ENCODE measurements at regions not wholly inside any gene's neighbourhood (a gene's known extent, or its start where the extent isn't known, plus 50 kb on each side); places are given as distances from the start of the nearest gene placed in this dataset.
"Not testable (repeated sequence)": the region's sequence is repeated elsewhere in the genome, so short reads cannot be mapped to it uniquely, and the experiment has no call there.

DNA sequence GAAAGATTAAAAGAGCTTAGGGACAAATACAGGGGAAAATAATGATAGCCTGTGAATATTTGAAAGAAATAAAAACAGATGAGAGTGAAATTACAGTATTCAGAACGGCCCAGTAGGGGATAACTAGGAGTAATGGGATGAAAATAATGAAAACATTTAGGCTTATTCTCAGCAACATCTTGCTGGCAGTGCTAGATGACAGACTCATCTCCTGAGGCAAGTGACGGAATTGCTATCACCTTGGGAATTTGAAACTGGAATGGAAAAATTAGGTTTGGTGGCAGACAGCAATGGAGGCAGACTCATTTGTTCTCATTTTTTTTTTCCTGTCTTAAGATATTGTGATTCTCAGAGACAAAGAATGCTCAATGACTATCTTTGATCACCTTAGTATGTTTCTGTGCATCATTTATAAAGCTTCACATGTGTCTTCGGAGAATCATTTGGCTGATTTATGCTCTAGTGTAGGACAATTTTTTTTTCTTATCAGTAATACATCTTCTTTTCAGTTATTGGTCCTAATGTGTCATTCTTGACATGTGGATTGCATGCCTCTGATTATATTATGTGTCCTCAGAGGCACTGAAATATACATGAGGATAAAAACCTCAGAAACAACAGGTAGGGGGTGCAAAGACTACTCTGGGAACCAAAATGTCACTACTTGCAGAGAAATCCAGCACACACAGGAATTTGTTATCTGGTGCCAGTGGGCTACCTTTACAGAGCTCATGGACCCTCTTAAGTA lies 711.7 kb downstream of the EDEM1 start:
- DNase-seq = no peak
- Histone ChIP-seq H3K27ac (no peak overlapping the region), H3K9me3 (no peaks in the 10 kb centered on the region), H3K27me3 (no peaks in the 10 kb centered on the region), H3K4me1 (no peaks in the 10 kb centered on the region), H3K36me3 (no peaks in the 10 kb centered on the region), H3K4me3 (no peak overlapping the region)
- TF ChIP-seq, protein P1, sequence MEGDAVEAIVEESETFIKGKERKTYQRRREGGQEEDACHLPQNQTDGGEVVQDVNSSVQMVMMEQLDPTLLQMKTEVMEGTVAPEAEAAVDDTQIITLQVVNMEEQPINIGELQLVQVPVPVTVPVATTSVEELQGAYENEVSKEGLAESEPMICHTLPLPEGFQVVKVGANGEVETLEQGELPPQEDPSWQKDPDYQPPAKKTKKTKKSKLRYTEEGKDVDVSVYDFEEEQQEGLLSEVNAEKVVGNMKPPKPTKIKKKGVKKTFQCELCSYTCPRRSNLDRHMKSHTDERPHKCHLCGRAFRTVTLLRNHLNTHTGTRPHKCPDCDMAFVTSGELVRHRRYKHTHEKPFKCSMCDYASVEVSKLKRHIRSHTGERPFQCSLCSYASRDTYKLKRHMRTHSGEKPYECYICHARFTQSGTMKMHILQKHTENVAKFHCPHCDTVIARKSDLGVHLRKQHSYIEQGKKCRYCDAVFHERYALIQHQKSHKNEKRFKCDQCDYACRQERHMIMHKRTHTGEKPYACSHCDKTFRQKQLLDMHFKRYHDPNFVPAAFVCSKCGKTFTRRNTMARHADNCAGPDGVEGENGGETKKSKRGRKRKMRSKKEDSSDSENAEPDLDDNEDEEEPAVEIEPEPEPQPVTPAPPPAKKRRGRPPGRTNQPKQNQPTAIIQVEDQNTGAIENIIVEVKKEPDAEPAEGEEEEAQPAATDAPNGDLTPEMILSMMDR (IDR thresholded peaks at IDR 0.05) = no peak
- no peak for TF ChIP-seq POLR2A (IDR thresholded peaks at IDR 0.05)
- intact Hi-C loops (cut with DNase I; ENCODE audit: low total_unique reads) = no loop called here

DNA sequence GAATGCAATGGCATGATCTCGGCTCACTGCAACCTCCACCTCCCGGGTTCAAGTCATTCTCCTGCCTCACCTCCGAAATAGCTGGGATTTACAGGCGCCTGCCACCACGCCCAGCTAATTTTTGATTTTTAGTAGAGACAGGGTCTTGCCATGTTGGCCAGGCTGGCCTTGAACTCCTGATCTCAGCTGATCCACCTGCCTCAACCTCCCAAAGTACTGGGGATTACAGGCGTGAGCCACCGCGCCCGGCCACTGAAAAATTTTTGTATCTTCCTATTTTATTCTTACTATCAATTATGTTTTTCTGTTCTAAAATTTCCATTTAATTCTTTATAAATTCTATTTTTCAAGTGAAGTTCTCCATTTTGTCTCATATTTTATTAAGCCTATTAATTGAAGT lies 730.4 kb downstream of the EDEM1 start:
- TF ChIP-seq, protein P1 (IDR thresholded peaks at IDR 0.05) = no peak
- TF ChIP-seq POLR2A (IDR thresholded peaks at IDR 0.05) = no peak
- intact Hi-C loops (cut with DNase I; ENCODE audit: low total_unique reads) = no loop called here
- Histone ChIP-seq H3K27me3 (no peaks in the 10 kb centered on the region), H3K36me3 (no peaks in the 10 kb centered on the region), H3K4me1 (no peaks in the 10 kb centered on the region), H3K27ac (no peak overlapping the region), H3K4me3 (no peak overlapping the region), H3K9me3 (no peaks in the 10 kb centered on the region)
- DNase-seq = no peak

DNA sequence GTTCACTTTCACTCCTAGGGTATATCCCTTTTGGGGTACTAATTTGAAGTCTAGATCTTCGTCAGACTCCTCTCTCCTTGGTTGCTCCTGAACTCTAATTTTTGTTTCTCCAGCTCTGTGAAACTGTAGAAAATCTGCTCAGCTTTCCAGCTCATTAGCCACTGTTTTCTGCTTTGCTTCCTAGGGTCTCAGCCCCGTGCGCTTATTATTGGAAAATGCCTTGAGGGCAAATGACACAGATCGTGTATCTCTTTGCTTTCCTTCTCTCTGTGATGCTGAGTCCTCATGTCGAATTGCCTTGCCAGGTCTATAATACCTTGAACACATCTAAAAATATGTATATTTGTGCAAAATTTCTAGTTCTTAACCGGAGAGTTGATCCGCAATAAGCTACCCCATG lies 731.1 kb downstream of the EDEM1 start:
- Histone ChIP-seq H3K36me3 (no peaks in the 10 kb centered on the region), H3K27me3 (no peaks in the 10 kb centered on the region), H3K4me3 (no peak overlapping the region), H3K27ac (no peak overlapping the region), H3K4me1 (no peaks in the 10 kb centered on the region), H3K9me3 (no peaks in the 10 kb centered on the region)
- TF ChIP-seq, protein P1 (IDR thresholded peaks at IDR 0.05) = no peak
- TF ChIP-seq POLR2A (IDR thresholded peaks at IDR 0.05) = no peak
- no peak for DNase-seq
- intact Hi-C loops (cut with DNase I; ENCODE audit: low total_unique reads) = no loop called here

DNA sequence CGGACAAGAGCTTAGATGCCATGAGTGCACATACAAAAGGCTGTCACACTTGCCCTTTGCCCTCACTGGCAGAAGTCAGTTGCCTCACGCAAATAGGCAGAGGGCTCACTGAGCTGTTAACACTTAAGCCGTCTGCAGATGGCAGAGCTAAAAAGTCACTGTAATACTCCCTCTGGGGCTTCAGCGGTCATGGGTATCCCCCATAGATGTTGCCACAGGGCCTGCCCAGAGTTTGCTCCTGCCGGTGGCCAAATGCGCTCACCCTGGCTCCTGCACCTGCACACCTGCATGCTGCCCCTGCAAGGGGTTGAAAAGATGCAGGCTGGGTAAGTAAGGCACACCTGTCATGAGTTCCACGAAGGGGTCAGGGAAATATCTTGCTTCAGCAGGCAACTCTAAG lies 741.5 kb downstream of the EDEM1 start:
- H3K36me3 ChIP-seq = no peaks in the 10 kb centered on the region
- intact Hi-C loops (cut with DNase I; ENCODE audit: low total_unique reads) = no loop called here
- TF ChIP-seq POLR2A (IDR thresholded peaks at IDR 0.05) = no peak
- TF ChIP-seq, protein P1 (IDR thresholded peaks at IDR 0.05) = no peak
- H3K27ac ChIP-seq = no peak overlapping the region
- no peaks in the 10 kb centered on the region for H3K4me1 ChIP-seq
- no peak for DNase-seq
- H3K4me3 ChIP-seq = no peak overlapping the region
- H3K9me3 ChIP-seq = no peaks in the 10 kb centered on the region
- H3K27me3 ChIP-seq = no peaks in the 10 kb centered on the region

DNA sequence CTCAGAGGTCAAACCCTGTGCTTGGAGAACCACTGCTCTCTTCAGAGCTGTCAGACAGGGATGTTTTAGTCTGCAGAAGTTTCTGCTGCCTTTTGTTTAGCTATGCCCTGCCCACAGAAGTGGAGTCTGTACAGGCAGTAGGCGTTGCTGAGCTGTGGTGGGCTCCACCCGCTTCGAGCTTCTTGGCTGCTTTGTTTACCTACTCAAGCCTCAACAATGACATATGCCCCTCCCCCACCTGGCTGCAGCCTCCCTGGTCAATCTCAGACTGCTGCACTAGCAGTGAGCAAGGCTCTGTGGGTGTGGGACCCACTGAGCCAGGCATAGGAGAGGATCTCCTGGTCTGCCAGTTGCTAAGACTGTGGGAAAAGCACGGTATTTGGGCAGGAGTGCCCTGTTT lies 756.6 kb downstream of the EDEM1 start:
- H3K4me1 ChIP-seq; H3K27me3 ChIP-seq; intact Hi-C loops (cut with DNase I; ENCODE audit: low total_unique reads); DNase-seq; H3K36me3 ChIP-seq; H3K4me3 ChIP-seq; H3K9me3 ChIP-seq; H3K27ac ChIP-seq: not testable (repeated sequence)

DNA sequence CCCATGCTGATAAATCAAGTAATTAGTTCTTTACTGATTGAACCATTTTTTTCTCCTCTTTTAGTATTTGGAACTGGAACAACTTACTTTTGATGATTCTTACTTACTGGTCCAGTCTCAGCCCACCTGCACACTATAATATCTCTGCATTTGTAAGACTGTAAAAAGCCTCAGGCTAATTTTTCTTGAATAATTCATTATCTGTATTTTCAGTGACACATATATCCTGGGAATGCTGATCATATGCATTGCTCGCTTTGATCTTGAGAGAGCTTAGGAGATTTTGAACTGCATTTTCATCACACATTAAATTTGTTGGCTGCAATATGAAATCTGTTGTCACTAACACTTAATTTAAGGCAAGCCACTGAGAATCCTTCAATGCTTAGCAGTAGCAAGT lies 760.6 kb downstream of the EDEM1 start:
- Histone ChIP-seq H3K4me1 (no peaks in the 10 kb centered on the region), H3K9me3 (no peaks in the 10 kb centered on the region)
- intact Hi-C loops (cut with DNase I; ENCODE audit: low total_unique reads) = no loop called here

More for the DNA sequence above, 760.6 kb downstream of the EDEM1 start:
- no peak for DNase-seq
- Histone ChIP-seq H3K4me3 (no peak overlapping the region), H3K27me3 (no peaks in the 10 kb centered on the region), H3K36me3 (no peaks in the 10 kb centered on the region), H3K27ac (no peak overlapping the region)
- TF ChIP-seq, protein P1 (IDR thresholded peaks at IDR 0.05) = no peak
